Ascending aorta (tissue), 2 donors: ENCODE measurements at regions not wholly inside any gene's neighbourhood (a gene's known extent, or its start where the extent isn't known, plus 50 kb on each side); places are given as distances from the start of the nearest gene placed in this dataset.

Source experiments
- DNase-seq, 2 donors: peaks; one replicate each; pipeline ENCODE4 v3.0.0-alpha.2; 2019; ENCODE audit warnings: low spot score in 2 of 2
- H3K27ac ChIP-seq, 2 donors: fragments of 200-600 bp; sonication (generic); one replicate each; pipeline ENCODE4 v1.5.1; 2016 to 2017; ENCODE audit warnings: mild to moderate bottlenecking in 1 of 2
- H3K27me3 ChIP-seq: fragments of 200-600 bp; sonication (generic); one replicate; pipeline ENCODE4 v1.5.1; 2017
- H3K36me3 ChIP-seq, 2 donors: fragments of 200-600 bp; sonication (generic); one replicate each; pipeline ENCODE4 v1.5.1; 2016
- H3K4me1 ChIP-seq, 2 donors: fragments of 200-600 bp; sonication (generic); one replicate each; pipeline ENCODE4 v1.5.1; 2016 to 2017; ENCODE audit warnings: mild to moderate bottlenecking in 1 of 2
- H3K4me3 ChIP-seq, 2 donors: fragments of 200-600 bp; sonication (generic); one replicate each; pipeline ENCODE4 v1.5.1; 2016 to 2017; ENCODE audit warnings: mild to moderate bottlenecking in 1 of 2
- H3K9me3 ChIP-seq, 2 donors: fragments of 200-600 bp; sonication (generic); one replicate each; pipeline ENCODE4 v1.5.1; 2016
- CTCF ChIP-seq, 3 experiments: fragments of 200-600 bp in 2 of 3; fragments of 450-650 bp in 1 of 3; sonication (generic) in 2 of 3; IDR thresholded peaks; one replicate each; pipeline ENCODE4 v1.5.1; 2016 to 2019; ENCODE audit warnings: antibody characterized with exemption in 3 of 3, mild to moderate bottlenecking in 1 of 3, moderate library complexity in 1 of 3
- intact Hi-C: fragments of 100-400 bp; cut with DNase I; formaldehyde crosslinking; loops from one replicate; pipeline ENCODE4 v1.15.1; 2023

DNA sequence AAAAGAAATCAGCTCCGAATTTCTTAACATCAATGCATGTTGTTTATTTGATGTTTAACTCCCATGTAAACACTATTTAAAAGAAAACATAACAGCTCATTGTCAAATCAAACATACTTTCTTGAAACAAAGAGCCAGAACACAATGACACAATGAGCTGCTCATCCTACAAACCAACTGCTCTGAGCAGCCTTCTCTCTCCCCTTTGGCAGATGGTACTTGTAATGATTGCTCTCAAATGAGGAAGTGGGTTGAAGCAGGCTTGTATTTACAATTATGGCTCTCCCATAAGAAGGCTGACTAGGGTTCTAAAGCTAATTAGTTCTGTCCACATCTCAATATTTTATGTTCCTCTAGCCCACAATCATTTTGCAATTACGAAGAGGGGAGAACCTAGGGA, 637.8 kb upstream of the ADGRL3 start:
- Histone ChIP-seq H3K27ac (no peak overlapping the region), H3K36me3 (no peaks in the 10 kb centered on the region), H3K27me3 (no peaks in the 10 kb centered on the region), H3K4me1 (no peaks in the 10 kb centered on the region), H3K9me3 (no peaks in the 10 kb centered on the region), H3K4me3 (no peak overlapping the region)
- DNase-seq, result no peak
- TF ChIP-seq CTCF (IDR thresholded peaks at IDR 0.05), result no peak
- intact Hi-C loops, result no loop called here

- Histone ChIP-seq H3K4me3 (no peak overlapping the region), H3K4me1 (no peaks in the 10 kb centered on the region), H3K27ac (no peak overlapping the region), H3K9me3 (no peaks in the 10 kb centered on the region), H3K36me3 (no peaks in the 10 kb centered on the region), H3K27me3 (no peaks in the 10 kb centered on the region)
- intact Hi-C loops, result no loop called here
- no peak for DNase-seq
- no peak for TF ChIP-seq CTCF (IDR thresholded peaks at IDR 0.05)
Observed at GRCh38 chr4:60565558-60565957, 634.6 kb upstream of the ADGRL3 start.

DNA sequence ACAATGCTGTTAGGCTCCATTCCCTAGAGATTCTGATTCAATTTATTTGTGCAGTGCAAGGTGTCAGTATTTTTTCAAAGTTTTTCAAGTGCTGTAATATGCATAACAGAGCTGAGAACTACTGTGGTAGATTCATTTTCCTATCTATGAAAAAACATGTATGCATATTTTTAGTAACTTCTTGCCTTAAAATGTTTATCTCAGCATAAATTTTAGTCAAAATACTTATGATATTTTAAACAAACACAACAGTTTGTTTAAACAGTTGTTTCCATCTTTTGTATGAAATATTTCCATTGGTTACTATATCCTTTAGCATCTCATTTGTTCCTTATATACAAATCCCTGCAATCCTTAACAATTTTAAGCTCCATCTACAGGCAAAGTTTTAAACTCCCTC, 624.8 kb upstream of the ADGRL3 start:
- intact Hi-C loops, result no loop called here
- no peak for DNase-seq
- Histone ChIP-seq H3K36me3 (no peaks in the 10 kb centered on the region), H3K9me3 (no peaks in the 10 kb centered on the region), H3K4me1 (no peaks in the 10 kb centered on the region), H3K4me3 (no peak overlapping the region), H3K27me3 (no peaks in the 10 kb centered on the region), H3K27ac (no peak overlapping the region)
- TF ChIP-seq CTCF (IDR thresholded peaks at IDR 0.05), result no peak

- H3K27me3 ChIP-seq, result no peaks in the 10 kb centered on the region
- H3K27ac ChIP-seq, result no peak overlapping the region
- no peak for DNase-seq
- TF ChIP-seq CTCF (IDR thresholded peaks at IDR 0.05), result no peak
- no peaks in the 10 kb centered on the region for H3K4me1 ChIP-seq
- intact Hi-C loops, result no loop called here
- H3K36me3 ChIP-seq, result no peaks in the 10 kb centered on the region
- no peaks in the 10 kb centered on the region for H3K9me3 ChIP-seq
- H3K4me3 ChIP-seq, result no peak overlapping the region
Observed at GRCh38 chr4:60579335-60579734, 620.8 kb upstream of the ADGRL3 start.

- Histone ChIP-seq H3K4me3 (no peak overlapping the region), H3K27me3 (no peaks in the 10 kb centered on the region), H3K4me1 (no peaks in the 10 kb centered on the region), H3K27ac (no peak overlapping the region), H3K9me3 (no peaks in the 10 kb centered on the region), H3K36me3 (no peaks in the 10 kb centered on the region)
- no peak for TF ChIP-seq CTCF (IDR thresholded peaks at IDR 0.05)
- intact Hi-C loops, result no loop called here
- DNase-seq, result no peak
Observed at GRCh38 chr4:60581919-60582536, 618.1 kb upstream of the ADGRL3 start.

- no peaks in the 10 kb centered on the region for H3K9me3 ChIP-seq
- no peak for DNase-seq
- intact Hi-C loops, result no loop called here
- H3K27me3 ChIP-seq, result no peaks in the 10 kb centered on the region
- H3K36me3 ChIP-seq, result no peaks in the 10 kb centered on the region
- H3K27ac ChIP-seq, result no peak overlapping the region
- H3K4me1 ChIP-seq, result no peaks in the 10 kb centered on the region
- H3K4me3 ChIP-seq, result no peak overlapping the region
- no peak for TF ChIP-seq CTCF (IDR thresholded peaks at IDR 0.05)
Observed at GRCh38 chr4:60588556-60588955, 611.6 kb upstream of the ADGRL3 start.
